H1 (cell line): ENCODE measurements at regions not wholly inside any gene's neighbourhood (a gene's known extent, or its start where the extent isn't known, plus 50 kb on each side); places are given as distances from the start of the nearest gene placed in this dataset.

Experiments
- TF ChIP-seq, protein P1 (sequence below), 3 experiments: IDR thresholded peaks; 1 replicate in 2 of 3; 2 replicates in 1 of 3; pipeline versions ENCODE4 v1.5.1 to v1.6.1; 2011; ENCODE audit warnings: low read length in 3 of 3, mild to moderate bottlenecking in 3 of 3, inconsistent platforms in 2 of 3, low read depth in 1 of 3, moderate library complexity in 1 of 3; ENCODE audit not compliant: insufficient read depth in 1 of 3; ENCODE audit errors: control extremely low read depth in 1 of 3

DNA sequence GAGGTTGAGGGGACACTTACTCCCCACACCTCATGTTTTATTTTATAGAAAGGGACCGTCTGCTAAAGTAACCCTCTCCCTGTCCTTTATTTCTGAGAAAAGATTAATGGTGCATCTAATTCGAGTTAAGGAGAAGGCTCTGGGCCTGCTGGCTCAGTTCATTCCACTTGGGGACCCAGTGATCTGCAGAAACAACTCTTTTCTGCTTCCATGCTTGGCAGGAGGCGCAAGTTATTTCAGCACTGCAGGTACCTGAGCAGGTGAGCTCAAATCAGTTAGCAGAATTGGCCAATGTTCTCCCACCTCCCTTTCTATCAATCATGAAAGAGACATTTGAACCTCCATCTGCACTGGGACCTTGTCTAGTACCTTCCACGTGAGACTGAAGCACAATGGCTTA lies 396.1 kb downstream of the SFMBT2 start (continued):
- TF ChIP-seq, protein P1, sequence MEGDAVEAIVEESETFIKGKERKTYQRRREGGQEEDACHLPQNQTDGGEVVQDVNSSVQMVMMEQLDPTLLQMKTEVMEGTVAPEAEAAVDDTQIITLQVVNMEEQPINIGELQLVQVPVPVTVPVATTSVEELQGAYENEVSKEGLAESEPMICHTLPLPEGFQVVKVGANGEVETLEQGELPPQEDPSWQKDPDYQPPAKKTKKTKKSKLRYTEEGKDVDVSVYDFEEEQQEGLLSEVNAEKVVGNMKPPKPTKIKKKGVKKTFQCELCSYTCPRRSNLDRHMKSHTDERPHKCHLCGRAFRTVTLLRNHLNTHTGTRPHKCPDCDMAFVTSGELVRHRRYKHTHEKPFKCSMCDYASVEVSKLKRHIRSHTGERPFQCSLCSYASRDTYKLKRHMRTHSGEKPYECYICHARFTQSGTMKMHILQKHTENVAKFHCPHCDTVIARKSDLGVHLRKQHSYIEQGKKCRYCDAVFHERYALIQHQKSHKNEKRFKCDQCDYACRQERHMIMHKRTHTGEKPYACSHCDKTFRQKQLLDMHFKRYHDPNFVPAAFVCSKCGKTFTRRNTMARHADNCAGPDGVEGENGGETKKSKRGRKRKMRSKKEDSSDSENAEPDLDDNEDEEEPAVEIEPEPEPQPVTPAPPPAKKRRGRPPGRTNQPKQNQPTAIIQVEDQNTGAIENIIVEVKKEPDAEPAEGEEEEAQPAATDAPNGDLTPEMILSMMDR (IDR thresholded peaks at IDR 0.05; ENCODE audit: control extremely low read depth in 1 of 3, insufficient read depth in 1 of 3, low read depth in 1 of 3, low read length in 3 of 3) = no peak
